ENCODE measurements at regions not wholly inside any gene's neighbourhood (a gene's known extent, or its start where the extent isn't known, plus 50 kb on each side); places are given as distances from the start of the nearest gene placed in this dataset.

GRCh38 chr2:138182250-138182936 is 218.1 kb downstream of the HNMT start:
- Mint-ChIP-seq H3K27ac (no peak overlapping the region), H3K9me3 (no peaks in the 10 kb centered on the region), H3K27me3 (no peaks in the 10 kb centered on the region), H3K36me3 (no peaks in the 10 kb centered on the region), H3K4me1 (no peaks in the 10 kb centered on the region), H3K4me3 (no peak overlapping the region)

GRCh38 chr2:138182937-138183312 is 218.7 kb downstream of the HNMT start:
- Mint-ChIP-seq H3K9me3 (no peaks in the 10 kb centered on the region), H3K27me3 (no peaks in the 10 kb centered on the region), H3K4me3 (no peak overlapping the region), H3K36me3 (no peaks in the 10 kb centered on the region), H3K27ac (no peak overlapping the region), H3K4me1 (no peaks in the 10 kb centered on the region)

GRCh38 chr2:138183705-138184104 is 219.4 kb downstream of the HNMT start:
- Mint-ChIP-seq H3K9me3 (no peaks in the 10 kb centered on the region), H3K27ac (no peak overlapping the region), H3K4me1 (no peaks in the 10 kb centered on the region), H3K27me3 (no peaks in the 10 kb centered on the region), H3K36me3 (no peaks in the 10 kb centered on the region), H3K4me3 (no peak overlapping the region)

GRCh38 chr2:138184428-138184827 is 220.2 kb downstream of the HNMT start:
- Mint-ChIP-seq H3K27ac (no peak overlapping the region), H3K27me3 (no peaks in the 10 kb centered on the region), H3K4me1 (no peaks in the 10 kb centered on the region), H3K9me3 (no peaks in the 10 kb centered on the region), H3K4me3 (no peak overlapping the region), H3K36me3 (no peaks in the 10 kb centered on the region)

- no peak overlapping the region for H3K27ac Mint-ChIP-seq
- peaks cover 5% of the 10 kb centered on the region for H3K9me3 Mint-ChIP-seq
- H3K4me1 Mint-ChIP-seq: no peaks in the 10 kb centered on the region
- no peaks in the 10 kb centered on the region for H3K27me3 Mint-ChIP-seq
- H3K36me3 Mint-ChIP-seq: no peaks in the 10 kb centered on the region
- H3K4me3 Mint-ChIP-seq: no peak overlapping the region
These were observed 221.6 kb downstream of the HNMT start for GRCh38 chr2:138185827-138186226.

GRCh38 chr2:138187221-138187620 is 222.9 kb downstream of the HNMT start:
- H3K4me3 Mint-ChIP-seq: no peak overlapping the region
- H3K9me3 Mint-ChIP-seq: peaks cover 5% of the 10 kb centered on the region
- H3K27me3 Mint-ChIP-seq: no peaks in the 10 kb centered on the region
- H3K27ac Mint-ChIP-seq: no peak overlapping the region
- H3K4me1 Mint-ChIP-seq: no peaks in the 10 kb centered on the region
- H3K36me3 Mint-ChIP-seq: no peaks in the 10 kb centered on the region

- peaks cover 5% of the 10 kb centered on the region for H3K9me3 Mint-ChIP-seq
- H3K36me3 Mint-ChIP-seq: no peaks in the 10 kb centered on the region
- no peaks in the 10 kb centered on the region for H3K27me3 Mint-ChIP-seq
- H3K4me3 Mint-ChIP-seq: no peak overlapping the region
- H3K4me1 Mint-ChIP-seq: no peaks in the 10 kb centered on the region
- no peak overlapping the region for H3K27ac Mint-ChIP-seq
These were observed 226.7 kb downstream of the HNMT start for GRCh38 chr2:138190999-138191398.

- Mint-ChIP-seq H3K9me3 (peaks cover 5% of the 10 kb centered on the region), H3K36me3 (no peaks in the 10 kb centered on the region), H3K4me1 (no peaks in the 10 kb centered on the region), H3K27ac (no peak overlapping the region), H3K27me3 (peaks cover 1% of the 10 kb centered on the region), H3K4me3 (no peak overlapping the region)
These were observed 229.3 kb downstream of the HNMT start for GRCh38 chr2:138193416-138194213.

GRCh38 chr2:138201286-138201685 is 237.0 kb downstream of the HNMT start:
- Mint-ChIP-seq H3K27ac (no peak overlapping the region), H3K9me3 (no peaks in the 10 kb centered on the region), H3K4me3 (no peak overlapping the region), H3K36me3 (no peaks in the 10 kb centered on the region), H3K27me3 (peaks cover 1% of the 10 kb centered on the region), H3K4me1 (no peaks in the 10 kb centered on the region)

GRCh38 chr2:138202762-138203161 is 238.5 kb downstream of the HNMT start:
- H3K36me3 Mint-ChIP-seq: no peaks in the 10 kb centered on the region
- H3K4me3 Mint-ChIP-seq: no peak overlapping the region
- H3K27me3 Mint-ChIP-seq: no peaks in the 10 kb centered on the region
- H3K9me3 Mint-ChIP-seq: no peaks in the 10 kb centered on the region
- no peaks in the 10 kb centered on the region for H3K4me1 Mint-ChIP-seq
- H3K27ac Mint-ChIP-seq: no peak overlapping the region

GRCh38 chr2:138205281-138205680 is 241.0 kb downstream of the HNMT start:
- Mint-ChIP-seq H3K27me3 (no peaks in the 10 kb centered on the region), H3K4me1 (no peaks in the 10 kb centered on the region), H3K36me3 (no peaks in the 10 kb centered on the region), H3K9me3 (no peaks in the 10 kb centered on the region), H3K4me3 (no peak overlapping the region), H3K27ac (no peak overlapping the region)

GRCh38 chr2:138207074-138207930 is 243.0 kb downstream of the HNMT start:
- no peaks in the 10 kb centered on the region for H3K36me3 Mint-ChIP-seq
- no peaks in the 10 kb centered on the region for H3K4me1 Mint-ChIP-seq
- no peaks in the 10 kb centered on the region for H3K27me3 Mint-ChIP-seq
- H3K9me3 Mint-ChIP-seq: no peaks in the 10 kb centered on the region
- H3K27ac Mint-ChIP-seq: no peak overlapping the region
- H3K4me3 Mint-ChIP-seq: no peak overlapping the region

- Mint-ChIP-seq H3K9me3 (no peaks in the 10 kb centered on the region), H3K4me3 (no peak overlapping the region), H3K27ac (no peak overlapping the region), H3K4me1 (no peaks in the 10 kb centered on the region), H3K27me3 (no peaks in the 10 kb centered on the region), H3K36me3 (no peaks in the 10 kb centered on the region)
These were observed 244.7 kb downstream of the HNMT start for GRCh38 chr2:138209009-138209408.

GRCh38 chr2:138210487-138210886 is 246.2 kb downstream of the HNMT start:
- Mint-ChIP-seq H3K27ac (no peak overlapping the region), H3K9me3 (no peaks in the 10 kb centered on the region), H3K4me1 (no peaks in the 10 kb centered on the region), H3K4me3 (no peak overlapping the region), H3K27me3 (no peaks in the 10 kb centered on the region), H3K36me3 (no peaks in the 10 kb centered on the region)

GRCh38 chr2:138212434-138212833 is 248.2 kb downstream of the HNMT start:
- H3K27ac Mint-ChIP-seq: no peak overlapping the region
- no peak overlapping the region for H3K4me3 Mint-ChIP-seq
- no peaks in the 10 kb centered on the region for H3K4me1 Mint-ChIP-seq

GRCh38 chr2:138213084-138213483 is 248.8 kb downstream of the HNMT start:
- Mint-ChIP-seq H3K36me3 (no peaks in the 10 kb centered on the region), H3K27ac (no peak overlapping the region), H3K4me1 (no peaks in the 10 kb centered on the region), H3K4me3 (no peak overlapping the region), H3K9me3 (peaks cover 9% of the 10 kb centered on the region), H3K27me3 (no peaks in the 10 kb centered on the region)

More at GRCh38 chr2:138212434-138212833, 248.2 kb downstream of the HNMT start:
- H3K27me3 Mint-ChIP-seq: no peaks in the 10 kb centered on the region
- no peaks in the 10 kb centered on the region for H3K36me3 Mint-ChIP-seq
- H3K9me3 Mint-ChIP-seq: peaks cover 9% of the 10 kb centered on the region
